HAP-1 (cell line): ENCODE measurements at regions not wholly inside any gene's neighbourhood (a gene's known extent, or its start where the extent isn't known, plus 50 kb on each side); places are given as distances from the start of the nearest gene placed in this dataset.
"Not testable (repeated sequence)": the region's sequence is repeated elsewhere in the genome, so short reads cannot be mapped to it uniquely, and the experiment has no call there.

Source experiments
- DNase-seq, 2 experiments: peaks; one replicate each; pipeline ENCODE4 v3.0.0-alpha.2; 2016 to 2020; ENCODE audit warnings: low spot score in 2 of 2
- H3K27me3 ChIP-seq: fragments of 250-450 bp; sonication (Bioruptor Pico); 2 replicates; pipeline ENCODE4 v1.5.1; 2020; ENCODE audit warnings: low read depth, mild to moderate bottlenecking, moderate library complexity
- H3K36me3 ChIP-seq: fragments of 250-450 bp; sonication (Bioruptor Pico); replicated peaks from 2 replicates; pipeline ENCODE4 v1.5.1; 2020; ENCODE audit warnings: mild to moderate bottlenecking
- H3K4me1 ChIP-seq: fragments of 250-450 bp; sonication (Bioruptor Pico); 2 replicates; pipeline ENCODE4 v1.5.1; 2020; ENCODE audit warnings: mild to moderate bottlenecking
- H3K4me3 ChIP-seq: fragments of 250-450 bp; sonication (Bioruptor Pico); 2 replicates; pipeline ENCODE4 v1.5.1; 2020; ENCODE audit warnings: mild to moderate bottlenecking, moderate library complexity
- H3K9me3 ChIP-seq: fragments of 250-450 bp; sonication (Bioruptor Pico); 2 replicates; pipeline ENCODE4 v1.5.1; 2020; ENCODE audit warnings: mild to moderate bottlenecking, moderate library complexity
- in situ Hi-C: fragments of 300-500 bp; cut with MboI; formaldehyde crosslinking; loops from 3 replicates; pipeline ENCODE4 v1.14.3; 2020; ENCODE audit warnings: low sequenced_read_pairs, inconsistent platforms, mixed read lengths

DNA sequence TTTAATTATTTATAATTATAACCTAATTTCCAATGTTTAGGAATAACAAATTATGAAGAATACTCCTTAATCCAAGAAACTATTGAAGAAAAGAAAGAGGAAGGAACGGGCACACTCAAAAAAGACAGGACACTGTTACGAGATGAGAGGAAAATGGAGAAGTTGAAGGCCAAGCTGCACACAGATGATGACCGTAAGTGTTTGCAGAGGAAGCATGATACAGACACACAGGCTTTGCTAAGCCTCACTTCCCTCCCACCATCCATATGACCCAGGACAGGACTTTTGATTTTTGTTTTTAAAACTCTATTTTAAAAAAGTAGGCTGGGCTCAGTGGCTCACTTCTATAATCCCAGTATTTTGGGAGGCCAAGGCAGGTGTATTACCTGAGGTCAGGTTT lies 389.4 kb upstream of the TPM1 start:
- Histone ChIP-seq H3K36me3 (no peaks in the 10 kb centered on the region), H3K4me3 (no peak overlapping the region), H3K4me1 (no peaks in the 10 kb centered on the region), H3K27me3 (no peaks in the 10 kb centered on the region), H3K9me3 (no peaks in the 10 kb centered on the region)
- DNase-seq = no peak
- in situ Hi-C loops = no loop called here

DNA sequence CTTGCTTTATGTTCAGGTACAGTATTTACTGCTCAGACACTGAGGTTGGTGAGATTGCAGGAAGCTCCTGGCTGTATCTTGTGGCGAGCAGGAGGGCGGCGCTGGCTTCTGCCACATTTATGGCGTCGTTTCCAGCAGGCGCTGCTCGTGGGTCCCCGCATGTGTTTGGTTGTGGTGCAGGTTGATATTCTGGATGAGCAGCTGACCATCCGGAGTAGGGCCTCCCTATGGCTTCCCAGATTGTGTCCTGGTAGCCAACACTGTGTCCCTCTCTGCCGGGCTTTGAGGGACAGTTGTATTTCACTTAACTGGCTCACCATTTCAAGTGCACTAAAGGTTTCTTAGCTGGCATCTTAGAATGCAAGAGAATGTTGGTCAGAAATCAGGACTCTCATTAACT lies 386.5 kb upstream of the TPM1 start:
- Histone ChIP-seq H3K27me3 (no peaks in the 10 kb centered on the region), H3K4me1 (no peaks in the 10 kb centered on the region), H3K36me3 (no peaks in the 10 kb centered on the region), H3K4me3 (no peak overlapping the region), H3K9me3 (no peaks in the 10 kb centered on the region)
- in situ Hi-C loops = no loop called here
- no peak for DNase-seq

DNA sequence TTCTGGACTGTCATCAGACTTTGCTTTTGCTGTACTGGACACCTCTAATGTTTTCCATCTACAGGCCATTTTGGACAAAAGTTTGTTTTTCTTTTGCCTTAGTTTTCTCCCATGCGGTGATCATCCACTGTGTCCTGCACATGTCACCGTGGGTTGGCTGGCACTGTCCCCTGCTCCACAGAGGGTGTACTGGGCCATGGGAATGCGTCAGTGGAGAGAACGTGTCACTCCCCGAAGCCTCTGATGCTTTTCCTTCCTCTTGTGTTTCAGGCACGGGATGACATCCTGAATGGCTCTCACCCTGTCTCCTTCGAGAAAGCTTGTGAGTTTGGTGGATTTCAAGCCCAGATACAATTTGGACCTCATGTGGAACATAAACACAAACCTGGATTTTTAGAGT lies 385.0 kb upstream of the TPM1 start:
- H3K36me3 ChIP-seq, in situ Hi-C loops, H3K4me1 ChIP-seq, H3K27me3 ChIP-seq, H3K9me3 ChIP-seq, H3K4me3 ChIP-seq, DNase-seq: not testable (repeated sequence)

DNA sequence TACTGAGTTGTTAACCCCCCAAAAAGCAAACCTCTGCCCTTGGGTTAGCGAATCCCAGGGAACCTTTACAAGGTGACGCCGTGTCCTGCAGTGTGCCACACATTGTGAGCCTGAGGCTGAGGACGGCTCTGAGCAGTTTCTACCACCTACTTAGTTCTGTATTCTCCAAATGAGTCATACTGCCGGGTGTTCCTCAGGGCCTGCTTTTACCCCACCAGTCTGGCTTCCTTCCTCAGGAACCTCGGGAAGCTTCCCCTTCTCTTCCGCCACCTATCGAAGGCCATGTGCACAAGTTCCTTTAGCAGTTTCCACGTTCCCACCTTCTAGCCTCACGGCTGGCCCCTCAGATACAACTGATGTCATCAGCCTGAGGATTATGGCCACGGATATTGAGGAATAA lies 384.0 kb upstream of the TPM1 start:
- H3K4me1 ChIP-seq = no peaks in the 10 kb centered on the region
- H3K4me3 ChIP-seq = no peak overlapping the region
- no peaks in the 10 kb centered on the region for H3K36me3 ChIP-seq
- H3K27me3 ChIP-seq = no peaks in the 10 kb centered on the region
- in situ Hi-C loops = no loop called here
- H3K9me3 ChIP-seq = no peaks in the 10 kb centered on the region
- DNase-seq = no peak

DNA sequence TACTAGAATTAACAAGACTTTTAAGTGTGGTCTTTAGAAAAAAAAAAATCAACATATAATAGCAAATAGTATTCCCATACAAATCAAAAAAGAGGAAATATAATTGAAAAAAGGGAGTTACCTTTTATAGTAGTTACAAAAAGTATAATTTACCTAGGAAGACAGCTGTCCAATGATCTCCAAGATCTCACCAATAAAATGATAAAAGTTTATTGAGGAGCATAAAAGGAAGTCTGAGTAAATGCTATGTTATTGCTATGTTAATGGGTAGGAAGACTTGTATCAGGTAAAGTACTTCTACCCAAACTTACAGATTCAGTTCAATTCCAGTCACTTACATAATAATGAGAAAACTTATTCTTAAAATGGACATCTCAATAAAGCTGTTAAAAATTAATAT lies 379.0 kb upstream of the TPM1 start:
- no peaks in the 10 kb centered on the region for H3K4me1 ChIP-seq
- no peaks in the 10 kb centered on the region for H3K27me3 ChIP-seq
- no peak for DNase-seq
- H3K9me3 ChIP-seq = no peaks in the 10 kb centered on the region
- no peak overlapping the region for H3K4me3 ChIP-seq
- H3K36me3 ChIP-seq = no peaks in the 10 kb centered on the region
- in situ Hi-C loops = no loop called here

DNA sequence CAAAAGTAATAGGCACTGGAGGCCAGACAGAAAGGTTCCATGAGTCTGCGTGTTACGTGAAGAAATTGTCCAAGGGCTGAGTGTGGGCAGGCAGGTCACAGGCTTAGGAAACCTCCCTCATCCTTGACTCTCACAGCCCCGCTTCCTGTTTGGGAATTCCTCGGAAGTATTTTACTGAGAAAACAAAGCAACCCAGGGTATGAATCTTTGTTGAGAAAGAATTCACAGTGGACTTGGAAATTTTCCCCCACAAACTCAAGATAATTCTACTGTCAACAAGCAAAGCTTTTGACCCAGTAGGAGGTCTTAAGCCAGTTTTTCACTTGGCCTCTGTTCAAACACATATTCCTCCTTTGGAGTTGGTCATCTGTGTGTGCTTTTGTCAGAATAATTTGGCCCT lies 377.1 kb upstream of the TPM1 start:
- Histone ChIP-seq H3K9me3 (no peaks in the 10 kb centered on the region), H3K36me3 (no peaks in the 10 kb centered on the region)
- no peak for DNase-seq

DNA sequence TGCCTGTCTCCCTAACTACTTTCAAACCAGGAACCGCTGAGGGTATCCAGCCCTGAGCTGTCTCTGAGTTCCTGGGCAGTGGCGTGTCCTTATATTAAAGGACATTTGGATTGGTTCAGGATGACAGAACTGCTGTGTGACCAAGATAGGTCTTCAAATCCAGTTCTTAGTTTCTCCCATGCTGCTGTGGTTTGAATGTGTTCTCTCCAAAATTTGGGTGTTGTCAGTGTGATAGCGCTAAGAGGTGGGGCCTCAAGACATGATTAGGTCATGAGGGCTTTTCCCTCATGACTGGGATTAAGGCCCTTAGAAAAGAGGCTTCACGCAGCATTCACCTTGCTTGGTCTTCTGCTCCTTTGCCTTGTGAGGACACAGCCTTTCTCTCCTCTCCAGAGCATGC lies 376.5 kb upstream of the TPM1 start:
- Histone ChIP-seq H3K36me3 (no peaks in the 10 kb centered on the region), H3K27me3 (no peaks in the 10 kb centered on the region), H3K9me3 (no peaks in the 10 kb centered on the region), H3K4me1 (no peaks in the 10 kb centered on the region), H3K4me3 (no peak overlapping the region)
- in situ Hi-C loops = no loop called here
- DNase-seq = no peak

More for the DNA sequence above, 377.1 kb upstream of the TPM1 start:
- Histone ChIP-seq H3K27me3 (no peaks in the 10 kb centered on the region), H3K4me1 (no peaks in the 10 kb centered on the region), H3K4me3 (no peak overlapping the region)
- in situ Hi-C loops = no loop called here

DNA sequence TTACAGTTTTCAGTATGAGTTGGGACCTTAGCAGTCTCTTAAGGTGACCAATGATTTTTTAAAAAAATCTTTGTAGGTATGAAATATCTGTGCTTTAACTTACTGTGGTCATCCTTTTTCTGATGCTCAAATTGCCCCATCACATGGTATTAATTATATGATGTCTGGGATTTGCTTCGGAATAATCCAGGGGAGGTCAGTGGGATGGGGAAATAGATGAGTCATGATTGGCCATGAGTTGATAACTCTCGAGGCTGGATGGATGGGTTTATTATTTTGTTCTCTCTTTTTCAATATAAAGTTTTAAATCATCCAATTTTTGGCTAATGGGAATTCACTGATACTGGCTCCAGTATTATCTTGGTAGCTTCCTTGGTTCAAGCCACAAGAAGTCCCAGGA lies 370.3 kb upstream of the TPM1 start:
- no peak overlapping the region for H3K4me3 ChIP-seq
- in situ Hi-C loops = no loop called here
- H3K4me1 ChIP-seq = no peaks in the 10 kb centered on the region
- no peaks in the 10 kb centered on the region for H3K36me3 ChIP-seq
- DNase-seq = no peak
- H3K27me3 ChIP-seq = no peaks in the 10 kb centered on the region
- H3K9me3 ChIP-seq = no peaks in the 10 kb centered on the region

DNA sequence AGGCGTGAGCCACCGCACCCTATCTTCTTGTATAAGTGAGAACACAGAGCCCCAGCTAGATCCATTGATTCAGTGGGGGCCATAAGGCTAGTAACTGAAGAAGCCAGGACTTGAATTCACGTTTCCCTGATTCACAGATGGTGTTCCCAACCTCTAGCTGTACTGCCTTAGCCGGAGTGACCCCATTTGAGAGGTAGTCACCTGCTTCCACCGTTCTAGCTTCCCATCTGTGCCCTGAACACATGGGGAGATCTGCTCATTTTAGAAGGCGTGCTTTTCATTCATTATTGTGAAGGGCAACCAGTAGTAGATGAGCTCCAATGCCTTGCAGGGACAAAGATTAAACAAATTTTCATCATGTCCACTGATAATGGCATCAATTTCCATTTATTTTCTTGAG lies 365.7 kb upstream of the TPM1 start:
- Histone ChIP-seq H3K4me1 (no peaks in the 10 kb centered on the region), H3K27me3 (no peaks in the 10 kb centered on the region), H3K36me3 (no peaks in the 10 kb centered on the region), H3K9me3 (no peaks in the 10 kb centered on the region), H3K4me3 (no peak overlapping the region)
- in situ Hi-C loops = no loop called here
- DNase-seq = no peak

DNA sequence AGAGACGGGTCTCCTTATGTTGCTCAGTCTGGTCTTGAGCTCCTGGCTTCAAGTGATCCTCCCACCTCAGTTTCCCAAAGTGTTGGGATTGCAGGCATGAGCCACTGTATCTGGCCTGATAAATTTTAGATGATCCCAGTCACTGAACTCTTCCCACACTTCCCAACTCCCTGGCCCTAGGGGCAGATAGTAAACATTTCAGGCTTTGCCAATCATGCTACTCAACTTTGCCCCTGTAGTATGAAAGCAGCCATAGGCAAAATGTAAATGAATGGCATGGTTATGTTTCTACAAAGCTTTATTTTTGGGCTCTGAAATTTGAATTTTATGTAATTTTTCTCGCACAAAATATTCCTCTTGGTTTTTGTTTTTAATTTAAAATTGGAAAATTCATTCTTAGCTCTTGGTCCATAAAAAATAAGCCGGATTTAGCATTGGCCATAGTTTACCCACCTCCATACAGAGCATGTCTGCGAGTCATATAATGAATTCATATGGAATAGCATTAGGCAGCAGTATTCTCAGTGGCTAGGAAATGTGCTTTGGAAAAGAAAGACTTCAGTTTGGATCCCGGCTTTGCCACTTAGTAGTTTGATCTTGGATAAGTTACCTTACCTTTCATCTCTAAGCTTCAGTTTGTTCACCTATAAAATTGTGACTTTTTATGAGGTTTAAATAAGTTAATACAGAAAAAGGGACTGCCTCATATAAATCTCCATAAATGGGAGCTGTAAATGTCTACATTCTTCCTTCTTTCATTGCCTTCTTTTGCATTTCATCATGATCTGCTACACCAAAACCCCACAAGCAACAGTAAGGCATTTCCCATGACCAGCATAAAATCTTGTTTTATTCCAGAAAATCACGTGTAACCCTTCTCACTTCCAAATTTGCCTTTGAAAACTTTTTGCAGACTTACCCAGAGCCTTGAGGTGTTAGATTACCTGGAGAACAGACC lies 360.3 kb upstream of the TPM1 start:
- no peak for DNase-seq
- Histone ChIP-seq H3K4me3 (no peak overlapping the region), H3K27me3 (no peaks in the 10 kb centered on the region), H3K4me1 (no peaks in the 10 kb centered on the region), H3K9me3 (no peaks in the 10 kb centered on the region), H3K36me3 (no peaks in the 10 kb centered on the region)
- in situ Hi-C loops = no loop called here

DNA sequence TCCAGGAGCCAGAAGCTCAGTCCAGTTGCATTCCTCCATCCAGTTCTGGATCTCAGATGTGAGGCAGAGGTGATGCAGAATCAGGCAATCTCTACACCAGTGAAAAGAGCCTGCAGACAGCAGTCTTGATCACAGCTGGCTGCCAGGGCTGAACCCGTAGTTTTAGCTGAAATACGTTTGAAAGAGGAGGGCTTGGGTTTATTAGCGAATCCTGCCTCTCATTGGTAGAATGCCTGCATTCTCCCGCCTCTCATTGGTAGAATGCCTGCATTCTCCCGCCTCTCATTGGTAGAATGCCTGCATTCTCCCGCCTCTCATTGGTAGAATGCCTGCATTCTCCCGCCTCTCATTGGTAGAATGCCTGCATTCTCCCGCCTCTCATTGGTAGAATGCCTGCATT lies 359.4 kb upstream of the TPM1 start:
- H3K9me3 ChIP-seq, H3K4me1 ChIP-seq, DNase-seq, H3K36me3 ChIP-seq, H3K27me3 ChIP-seq, in situ Hi-C loops, H3K4me3 ChIP-seq: not testable (repeated sequence)

DNA sequence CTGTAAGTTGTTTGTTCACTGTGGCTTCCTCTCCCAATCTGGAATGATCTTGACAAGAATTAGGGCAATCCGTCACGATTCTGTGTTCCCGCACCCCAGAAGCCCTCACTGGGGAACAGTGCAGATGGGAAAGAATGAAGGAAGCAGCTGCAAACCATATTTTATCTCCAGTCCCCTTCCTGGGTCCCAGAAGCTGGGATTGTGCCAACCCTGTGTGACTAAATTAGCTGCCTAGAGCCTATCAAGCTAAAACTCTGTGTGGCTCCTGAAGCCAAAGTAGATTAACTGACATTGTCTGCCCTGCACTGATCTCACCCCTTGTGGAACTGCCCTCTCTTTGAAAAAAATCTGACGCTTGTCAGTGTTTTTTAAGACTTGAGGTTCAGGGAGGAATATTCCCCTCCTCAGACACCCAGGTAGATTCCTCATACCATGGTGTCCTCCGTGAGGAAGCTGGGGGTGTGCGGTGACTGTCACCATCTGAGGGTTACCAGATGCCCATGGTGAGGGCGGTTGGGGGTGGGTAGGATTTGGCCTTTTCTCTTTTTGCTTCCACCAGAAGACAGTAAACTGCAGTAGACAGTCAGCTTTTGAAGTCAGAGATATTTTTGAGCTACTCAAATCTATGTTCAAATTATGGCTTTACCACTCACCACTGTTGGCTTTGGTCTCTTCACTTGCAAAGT lies 358.3 kb upstream of the TPM1 start:
- Histone ChIP-seq H3K36me3 (no peaks in the 10 kb centered on the region), H3K9me3 (no peaks in the 10 kb centered on the region), H3K4me1 (peaks cover 12% of the 10 kb centered on the region), H3K4me3 (no peak overlapping the region), H3K27me3 (no peaks in the 10 kb centered on the region)
- no peak for DNase-seq
- in situ Hi-C loops = no loop called here

DNA sequence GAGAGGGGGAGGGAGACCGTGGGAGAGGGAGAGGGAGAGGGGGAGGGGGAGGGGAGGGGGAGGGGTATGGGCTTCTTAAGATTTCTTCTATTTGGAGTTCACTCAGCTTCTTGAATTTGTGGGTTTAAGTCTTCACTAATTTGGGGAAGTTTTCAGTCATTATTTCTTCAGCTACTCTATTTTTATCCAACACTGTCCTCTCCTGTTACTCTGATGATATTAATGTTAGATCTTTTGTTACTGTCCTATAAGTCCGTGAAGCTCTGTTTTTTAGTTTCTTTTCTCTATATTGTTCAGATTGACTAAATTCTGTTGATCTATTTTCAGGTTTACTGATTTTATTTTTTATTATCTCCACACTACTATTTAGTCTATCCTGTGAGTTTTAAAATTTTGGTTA lies 351.5 kb upstream of the TPM1 start:
- in situ Hi-C loops = no loop called here

DNA sequence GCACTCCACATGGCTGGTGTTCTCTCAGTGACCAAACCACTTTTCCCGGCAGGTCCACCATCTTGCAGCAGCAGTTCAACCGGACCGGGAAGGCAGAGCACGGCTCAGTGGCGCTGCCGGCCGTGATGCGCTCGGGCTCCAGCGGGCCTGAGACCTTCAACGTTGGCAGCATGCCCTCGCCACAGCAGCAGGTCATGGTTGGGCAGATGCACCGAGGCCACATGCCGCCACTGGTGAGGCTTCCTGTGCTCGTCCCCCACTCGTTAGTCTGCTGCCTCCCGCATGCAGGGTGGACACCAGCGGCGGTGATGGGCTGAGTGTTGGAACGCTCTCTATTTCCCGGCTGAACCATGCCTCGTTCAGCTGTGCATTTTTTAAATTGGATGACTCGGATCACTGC lies 344.9 kb upstream of the TPM1 start:
- DNase-seq = no peak
- Histone ChIP-seq H3K4me1 (no peaks in the 10 kb centered on the region), H3K4me3 (no peak overlapping the region), H3K36me3 (no peaks in the 10 kb centered on the region), H3K9me3 (no peaks in the 10 kb centered on the region), H3K27me3 (no peaks in the 10 kb centered on the region)
- in situ Hi-C loops = no loop called here

More for the DNA sequence above, 351.5 kb upstream of the TPM1 start:
- H3K4me3 ChIP-seq = no peak overlapping the region
- H3K27me3 ChIP-seq = no peaks in the 10 kb centered on the region
- no peaks in the 10 kb centered on the region for H3K36me3 ChIP-seq
- DNase-seq = no peak
- H3K9me3 ChIP-seq = no peaks in the 10 kb centered on the region
- H3K4me1 ChIP-seq = peaks cover 15% of the 10 kb centered on the region
